GM19043 (cell line): ENCODE measurements at regions not wholly inside any gene's neighbourhood (a gene's known extent, or its start where the extent isn't known, plus 50 kb on each side); places are given as distances from the start of the nearest gene placed in this dataset.

Source experiments
- ATAC-seq: cut with Tn5 transposase; IDR thresholded peaks from one replicate; pipeline ENCODE4 v1.9.1; 2021; ENCODE audit warnings: low read depth; ENCODE audit not compliant: unreplicated experiment

- no peak for ATAC-seq
These were observed 897.2 kb upstream of the CDH2 start for GRCh38 chr18:29074147-29074546.

GRCh38 chr18:29071869-29072268 lies 894.9 kb upstream of the CDH2 start:
- no peak for ATAC-seq

GRCh38 chr18:29063346-29063745 lies 886.4 kb upstream of the CDH2 start:
- ATAC-seq, result no peak

GRCh38 chr18:29062921-29063320 lies 886.0 kb upstream of the CDH2 start:
- no peak for ATAC-seq

GRCh38 chr18:29060349-29060748 lies 883.4 kb upstream of the CDH2 start:
- ATAC-seq, result no peak

- ATAC-seq, result no peak
These were observed 880.8 kb upstream of the CDH2 start for GRCh38 chr18:29057703-29058102.

GRCh38 chr18:29056800-29057199 lies 879.9 kb upstream of the CDH2 start:
- no peak for ATAC-seq

- no peak for ATAC-seq
These were observed 865.0 kb upstream of the CDH2 start for GRCh38 chr18:29041976-29042375.

- no peak for ATAC-seq
These were observed 857.4 kb upstream of the CDH2 start for GRCh38 chr18:29034113-29034856.

GRCh38 chr18:29028560-29028959 lies 851.6 kb upstream of the CDH2 start:
- no peak for ATAC-seq

GRCh38 chr18:29018976-29019375 lies 842.0 kb upstream of the CDH2 start:
- ATAC-seq, result no peak

GRCh38 chr18:29012883-29013465 lies 836.0 kb upstream of the CDH2 start:
- no peak for ATAC-seq

GRCh38 chr18:29012364-29012763 lies 835.4 kb upstream of the CDH2 start:
- ATAC-seq, result no peak

- no peak for ATAC-seq
These were observed 832.4 kb upstream of the CDH2 start for GRCh38 chr18:29009250-29009803.

GRCh38 chr18:29008809-29009208 lies 831.9 kb upstream of the CDH2 start:
- no peak for ATAC-seq

- no peak for ATAC-seq
These were observed 831.2 kb upstream of the CDH2 start for GRCh38 chr18:29007986-29008654.

- no peak for ATAC-seq
These were observed 828.0 kb upstream of the CDH2 start for GRCh38 chr18:29004921-29005320.

- no peak for ATAC-seq
These were observed 826.3 kb upstream of the CDH2 start for GRCh38 chr18:29003194-29003593.

- ATAC-seq, result no peak
These were observed 825.8 kb upstream of the CDH2 start for GRCh38 chr18:29002747-29003146.

- no peak for ATAC-seq
These were observed 822.8 kb upstream of the CDH2 start for GRCh38 chr18:28999726-29000125.

GRCh38 chr18:28995319-28995718 lies 818.4 kb upstream of the CDH2 start:
- no peak for ATAC-seq

- no peak for ATAC-seq
These were observed 807.8 kb upstream of the CDH2 start for GRCh38 chr18:28984731-28985130.
